ENCODE measurements at regions not wholly inside any gene's neighbourhood (a gene's known extent, or its start where the extent isn't known, plus 50 kb on each side); places are given as distances from the start of the nearest gene placed in this dataset.

- TF ChIP-seq RAD21 (IDR thresholded peaks at IDR 0.05; ENCODE audit: low read depth) (no peak), YY1 (IDR thresholded peaks at IDR 0.05; ENCODE audit: low read depth) (no peak), TAF1 (IDR thresholded peaks at IDR 0.05; ENCODE audit: low read depth) (no peak), EP300 (IDR thresholded peaks at IDR 0.05; ENCODE audit: borderline replicate concordance) (no peak), NFIC (IDR thresholded peaks at IDR 0.05) (no peak), REST (IDR thresholded peaks at IDR 0.05; ENCODE audit: low read depth) (no peak), MAX (IDR thresholded peaks at IDR 0.05) (no peak), FOXM1 (IDR thresholded peaks at IDR 0.05; ENCODE audit: borderline replicate concordance, low read depth) (no peak), ZBTB7A (IDR thresholded peaks at IDR 0.05; ENCODE audit: low read depth) (no peak), CEBPB (IDR thresholded peaks at IDR 0.05) (no peak), TEAD4 (IDR thresholded peaks at IDR 0.05) (no peak), USF1 (IDR thresholded peaks at IDR 0.05) (no peak)
These were observed 316.3 kb upstream of the KLF12 start for GRCh38 chr13:74450525-74450845.

Measured in Ishikawa (cell line).